Erythroblast (primary cell): ENCODE measurements at regions not wholly inside any gene's neighbourhood (a gene's known extent, or its start where the extent isn't known, plus 50 kb on each side); places are given as distances from the start of the nearest gene placed in this dataset.

Source experiments
- GATA1 ChIP-seq: IDR thresholded peaks from 2 replicates; pipeline ENCODE4 v1.6.1; 2011; ENCODE audit warnings: low read depth, mild to moderate bottlenecking, control low read depth, low read length, moderate library complexity
- POLR2A ChIP-seq: IDR thresholded peaks from 2 replicates; pipeline ENCODE4 v1.6.1; 2011; ENCODE audit warnings: mild to moderate bottlenecking, low read length

- TF ChIP-seq POLR2A (no peak), GATA1 (no peak)
Observed at GRCh38 chr2:223500709-223501108, 101.5 kb downstream of the SCG2 start.
